ENCODE measurements at regions not wholly inside any gene's neighbourhood (a gene's known extent, or its start where the extent isn't known, plus 50 kb on each side); places are given as distances from the start of the nearest gene placed in this dataset.
A peak's percentile ranks its signal among the peaks of the same experiment; 100 is the strongest.

DNA sequence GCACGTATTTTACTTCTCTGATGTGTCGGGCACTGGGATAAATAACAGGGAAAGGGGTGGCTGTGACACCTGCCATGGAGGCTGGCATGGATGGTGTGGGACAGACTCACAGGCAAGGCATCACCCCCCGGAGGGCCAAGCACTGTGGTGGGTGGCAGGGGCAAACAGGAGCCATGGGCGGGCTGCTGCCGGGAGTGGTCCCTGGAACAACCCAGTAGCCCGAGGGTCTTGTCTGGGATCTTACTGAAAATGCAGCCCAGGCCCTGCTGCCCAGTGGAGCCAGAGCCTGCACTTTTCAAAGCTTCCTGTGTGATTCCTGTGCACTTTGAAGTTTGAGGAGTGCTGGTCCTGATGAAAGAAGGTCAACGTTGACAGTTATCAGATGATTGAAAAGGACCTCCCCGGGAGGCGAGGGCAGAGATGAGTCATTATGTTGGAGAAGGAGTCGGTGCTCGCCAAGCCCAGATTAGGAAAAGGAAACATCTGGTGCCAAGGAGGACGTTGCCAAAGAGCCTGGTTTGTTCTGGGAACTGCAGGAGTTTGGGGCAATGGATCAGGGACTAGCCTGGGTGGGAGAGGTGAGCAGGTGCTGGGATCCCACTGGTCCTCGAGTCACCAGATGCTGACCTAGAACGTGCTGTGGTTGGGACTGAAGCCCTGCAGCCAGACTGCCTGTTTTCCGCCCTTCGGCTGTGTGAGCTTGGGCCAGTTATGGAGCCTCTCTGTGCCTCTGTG is 130.0 kb upstream of the GGTLC1 start:
- Histone ChIP-seq H3K4me3 (no peak overlapping the region), H4K20me1 (ENCODE audit: insufficient read depth, poor library complexity, severe bottlenecking) (no peaks in the 10 kb centered on the region), H3K36me3 (replicated peaks; ENCODE audit: insufficient read depth, low read depth) (no peaks in the 10 kb centered on the region), H3K4me1 (ENCODE audit: insufficient read depth) (peaks cover 24% of the 10 kb centered on the region), H3K79me2 (no peaks in the 10 kb centered on the region), H3K27ac (no peak overlapping the region), H3K9me2 (replicated peaks; ENCODE audit: insufficient read depth) (no peaks in the 10 kb centered on the region), H2AFZ (no peak overlapping the region), H3K27me3 (no peaks in the 10 kb centered on the region), H3K9me3 (ENCODE audit: low read depth) (no peaks in the 10 kb centered on the region), H3K4me2 (peak overlapping the region; percentile 31)
- TF ChIP-seq, protein P1, sequence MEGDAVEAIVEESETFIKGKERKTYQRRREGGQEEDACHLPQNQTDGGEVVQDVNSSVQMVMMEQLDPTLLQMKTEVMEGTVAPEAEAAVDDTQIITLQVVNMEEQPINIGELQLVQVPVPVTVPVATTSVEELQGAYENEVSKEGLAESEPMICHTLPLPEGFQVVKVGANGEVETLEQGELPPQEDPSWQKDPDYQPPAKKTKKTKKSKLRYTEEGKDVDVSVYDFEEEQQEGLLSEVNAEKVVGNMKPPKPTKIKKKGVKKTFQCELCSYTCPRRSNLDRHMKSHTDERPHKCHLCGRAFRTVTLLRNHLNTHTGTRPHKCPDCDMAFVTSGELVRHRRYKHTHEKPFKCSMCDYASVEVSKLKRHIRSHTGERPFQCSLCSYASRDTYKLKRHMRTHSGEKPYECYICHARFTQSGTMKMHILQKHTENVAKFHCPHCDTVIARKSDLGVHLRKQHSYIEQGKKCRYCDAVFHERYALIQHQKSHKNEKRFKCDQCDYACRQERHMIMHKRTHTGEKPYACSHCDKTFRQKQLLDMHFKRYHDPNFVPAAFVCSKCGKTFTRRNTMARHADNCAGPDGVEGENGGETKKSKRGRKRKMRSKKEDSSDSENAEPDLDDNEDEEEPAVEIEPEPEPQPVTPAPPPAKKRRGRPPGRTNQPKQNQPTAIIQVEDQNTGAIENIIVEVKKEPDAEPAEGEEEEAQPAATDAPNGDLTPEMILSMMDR (IDR thresholded peaks at IDR 0.05; ENCODE audit: poor library complexity) = no peak
- no peak for TF ChIP-seq EZH2phosphoT487 (IDR thresholded peaks at IDR 0.05; ENCODE audit: low read depth, severe bottlenecking, unreplicated experiment)
- no peak for TF ChIP-seq EZH2 (IDR thresholded peaks at IDR 0.05; ENCODE audit: borderline replicate concordance)
- 49% methylated on average over 16 of the region's 16 CpGs for WGBS (ENCODE audit: low lambda C conversion rate, missing lambda C conversion rate)
- no peak for DNase-seq (ENCODE audit: low spot score)

DNA sequence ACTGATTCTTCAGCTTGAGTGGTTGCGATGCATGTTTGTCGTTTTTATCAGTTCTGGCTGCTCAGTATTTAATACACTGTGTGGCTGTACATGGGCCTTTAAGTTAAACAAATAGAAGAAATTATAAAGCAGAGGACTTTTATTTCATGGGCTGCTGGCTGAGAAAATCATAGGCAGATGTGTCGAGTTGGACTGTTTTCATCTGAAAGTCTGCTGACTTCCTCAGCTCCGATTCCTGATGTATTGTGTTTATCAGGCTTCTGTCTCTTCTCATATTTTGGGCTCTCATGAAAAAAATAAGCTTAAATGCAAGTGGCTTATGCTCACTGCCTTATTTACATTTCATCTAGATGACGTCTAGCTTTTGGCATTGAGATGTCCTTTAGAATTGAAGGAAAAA is 129.5 kb upstream of the GGTLC1 start:
- Histone ChIP-seq H3K36me3 (replicated peaks; ENCODE audit: insufficient read depth, low read depth) (no peaks in the 10 kb centered on the region), H3K9me2 (replicated peaks; ENCODE audit: insufficient read depth) (no peaks in the 10 kb centered on the region), H3K9me3 (ENCODE audit: low read depth) (no peaks in the 10 kb centered on the region), H3K4me3 (no peak overlapping the region), H2AFZ (no peak overlapping the region), H4K20me1 (ENCODE audit: insufficient read depth, poor library complexity, severe bottlenecking) (no peaks in the 10 kb centered on the region), H3K27me3 (no peaks in the 10 kb centered on the region), H3K27ac (no peak overlapping the region), H3K4me1 (ENCODE audit: insufficient read depth) (peaks cover 24% of the 10 kb centered on the region), H3K4me2 (peak overlapping the region; percentile 52), H3K79me2 (no peaks in the 10 kb centered on the region)
- TF ChIP-seq EZH2phosphoT487 (IDR thresholded peaks at IDR 0.05; ENCODE audit: low read depth, severe bottlenecking, unreplicated experiment) = no peak
- TF ChIP-seq, protein P1 (IDR thresholded peaks at IDR 0.05; ENCODE audit: poor library complexity) = no peak
- no peak for TF ChIP-seq EZH2 (IDR thresholded peaks at IDR 0.05; ENCODE audit: borderline replicate concordance)
- WGBS (ENCODE audit: low lambda C conversion rate, missing lambda C conversion rate) = 42% methylated on average over 5 of the region's 5 CpGs
- DNase-seq (ENCODE audit: low spot score) = no peak

DNA sequence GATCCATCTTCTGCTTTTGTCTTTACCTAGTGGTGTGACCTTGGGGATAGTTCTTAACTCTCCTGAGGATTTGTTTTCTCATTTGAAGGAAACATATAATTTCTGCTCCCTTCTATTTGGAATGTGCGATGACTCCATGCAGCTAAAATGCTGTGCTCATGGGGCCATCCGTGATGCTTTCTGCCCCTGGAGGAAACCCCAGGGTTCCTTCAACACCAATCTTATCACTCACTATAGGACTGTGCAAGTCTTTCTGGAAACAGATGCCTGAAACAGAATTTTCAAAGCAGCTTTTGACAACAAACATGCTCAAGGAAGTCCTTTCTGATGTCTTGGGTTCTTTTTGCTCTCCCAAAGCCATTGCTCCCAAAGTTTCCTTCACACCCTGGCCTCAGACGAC is 128.8 kb upstream of the GGTLC1 start:
- Histone ChIP-seq H3K9me2 (replicated peaks; ENCODE audit: insufficient read depth) (no peaks in the 10 kb centered on the region), H3K79me2 (no peaks in the 10 kb centered on the region), H4K20me1 (ENCODE audit: insufficient read depth, poor library complexity, severe bottlenecking) (no peaks in the 10 kb centered on the region), H3K4me2 (peak overlapping the region; percentile 52), H2AFZ (no peak overlapping the region), H3K36me3 (replicated peaks; ENCODE audit: insufficient read depth, low read depth) (no peaks in the 10 kb centered on the region), H3K27me3 (no peaks in the 10 kb centered on the region), H3K4me3 (no peak overlapping the region), H3K27ac (no peak overlapping the region), H3K9me3 (ENCODE audit: low read depth) (no peaks in the 10 kb centered on the region), H3K4me1 (ENCODE audit: insufficient read depth) (peaks cover 24% of the 10 kb centered on the region)
- TF ChIP-seq EZH2 (IDR thresholded peaks at IDR 0.05; ENCODE audit: borderline replicate concordance) = no peak
- TF ChIP-seq, protein P1 (IDR thresholded peaks at IDR 0.05; ENCODE audit: poor library complexity) = no peak
- TF ChIP-seq EZH2phosphoT487 (IDR thresholded peaks at IDR 0.05; ENCODE audit: low read depth, severe bottlenecking, unreplicated experiment) = no peak
- DNase-seq (ENCODE audit: low spot score) = no peak
- WGBS (ENCODE audit: low lambda C conversion rate, missing lambda C conversion rate) = 65% methylated on average over 3 of the region's 3 CpGs

All from hepatocyte (in vitro differentiated cells).